SK-N-MC (cell line): ENCODE measurements at regions not wholly inside any gene's neighbourhood (a gene's known extent, or its start where the extent isn't known, plus 50 kb on each side); places are given as distances from the start of the nearest gene placed in this dataset.

ENCODE experiments used
- EZH2 ChIP-seq: fragments of 200-600 bp; sonication (generic); IDR thresholded peaks from one replicate; pipeline ENCODE4 v1.6.1; 2017; ENCODE audit warnings: antibody characterized with exemption
- FOXP2 ChIP-seq: optimal IDR thresholded peaks from 2 replicates; pipeline ENCODE3; 2011; ENCODE audit warnings: mild to moderate bottlenecking, moderate library complexity; ENCODE audit not compliant: insufficient read depth; ENCODE audit errors: extremely low read length, control extremely low read depth
- POLR2AphosphoS5 ChIP-seq: IDR thresholded peaks from 2 replicates; pipeline ENCODE4 v1.6.1; 2012; ENCODE audit warnings: mild to moderate bottlenecking, low read depth, low read length, borderline replicate concordance

- TF ChIP-seq POLR2AphosphoS5 (no peak), FOXP2 (no peak), EZH2 (no peak)
These were observed 236.6 kb downstream of the NPHP4 start for GRCh38 chr1:5755552-5756125.
